HG03103 (cell line): ENCODE measurements at regions not wholly inside any gene's neighbourhood (a gene's known extent, or its start where the extent isn't known, plus 50 kb on each side); places are given as distances from the start of the nearest gene placed in this dataset.
"Not testable (repeated sequence)": the region's sequence is repeated elsewhere in the genome, so short reads cannot be mapped to it uniquely, and the experiment has no call there.

Source experiments
- ATAC-seq: cut with Tn5 transposase; IDR thresholded peaks from one replicate; pipeline ENCODE4 v1.9.1; 2021; ENCODE audit warnings: low read depth; ENCODE audit not compliant: unreplicated experiment

GRCh38 chr15:35211240-35211902, 126.3 kb upstream of the NANOGP8 start:
- ATAC-seq: no peak

- ATAC-seq: no peak
Observed at GRCh38 chr15:35210370-35210769, 125.3 kb upstream of the NANOGP8 start.

GRCh38 chr15:35209838-35210237, 124.7 kb upstream of the NANOGP8 start:
- no peak for ATAC-seq

GRCh38 chr15:35208353-35208752, 123.3 kb upstream of the NANOGP8 start:
- no peak for ATAC-seq

GRCh38 chr15:35206060-35206675, 121.1 kb upstream of the NANOGP8 start:
- ATAC-seq: no peak

- ATAC-seq: no peak
Observed at GRCh38 chr15:35198197-35198596, 113.1 kb upstream of the NANOGP8 start.

GRCh38 chr15:35197754-35198153, 112.7 kb upstream of the NANOGP8 start:
- ATAC-seq: no peak

- ATAC-seq: no peak
Observed at GRCh38 chr15:35197306-35197705, 112.2 kb upstream of the NANOGP8 start.

GRCh38 chr15:35196273-35196672, 111.2 kb upstream of the NANOGP8 start:
- ATAC-seq: no peak

GRCh38 chr15:35195649-35196048, 110.6 kb upstream of the NANOGP8 start:
- no peak for ATAC-seq

GRCh38 chr15:35195031-35195430, 109.9 kb upstream of the NANOGP8 start:
- no peak for ATAC-seq

GRCh38 chr15:35194296-35194695, 109.2 kb upstream of the NANOGP8 start:
- no peak for ATAC-seq

GRCh38 chr15:35191783-35192182, 106.7 kb upstream of the NANOGP8 start:
- no peak for ATAC-seq

- no peak for ATAC-seq
Observed at GRCh38 chr15:35186346-35186745, 101.3 kb upstream of the NANOGP8 start.

GRCh38 chr15:35184646-35185045, 99.6 kb upstream of the NANOGP8 start:
- ATAC-seq: no peak

- ATAC-seq: peak; percentile 49
Observed at GRCh38 chr15:35182841-35183479, 97.9 kb upstream of the NANOGP8 start.

GRCh38 chr15:35181538-35181937, 96.4 kb upstream of the NANOGP8 start:
- peak; percentile 74 for ATAC-seq

- no peak for ATAC-seq
Observed at GRCh38 chr15:35179739-35180138, 94.6 kb upstream of the NANOGP8 start.

- ATAC-seq: not testable (repeated sequence)
Observed at GRCh38 chr15:35178186-35178585, 93.1 kb upstream of the NANOGP8 start.

- no peak for ATAC-seq
Observed at GRCh38 chr15:35174948-35175347, 89.9 kb upstream of the NANOGP8 start.

GRCh38 chr15:35173444-35174118, 88.5 kb upstream of the NANOGP8 start:
- ATAC-seq: no peak
